BE2C (cell line): ENCODE measurements at regions not wholly inside any gene's neighbourhood (a gene's known extent, or its start where the extent isn't known, plus 50 kb on each side); places are given as distances from the start of the nearest gene placed in this dataset.

Experiments
- DNase-seq: peaks from one replicate; pipeline ENCODE4 v3.0.0-alpha.2; 2020
- H3K27me3 ChIP-seq: fragments of 250-450 bp; sonication (Bioruptor Pico); 2 replicates; pipeline ENCODE4 v1.5.1; 2020; ENCODE audit warnings: mild to moderate bottlenecking
- H3K36me3 ChIP-seq: fragments of 250-450 bp; sonication (Bioruptor Pico); 2 replicates; pipeline ENCODE4 v1.5.1; 2020; ENCODE audit warnings: mild to moderate bottlenecking
- H3K4me1 ChIP-seq: fragments of 250-450 bp; sonication (Bioruptor Pico); 2 replicates; pipeline ENCODE4 v1.5.1; 2020
- H3K4me3 ChIP-seq: 2 replicates; pipeline ENCODE4 v1.5.1; 2011; ENCODE audit warnings: low read depth, low read length
- H3K9me3 ChIP-seq: fragments of 250-450 bp; sonication (Bioruptor Pico); 2 replicates; pipeline ENCODE4 v1.5.1; 2020
- TF ChIP-seq, protein P1 (sequence below): IDR thresholded peaks from 2 replicates; pipeline ENCODE4 v1.5.1; 2012; ENCODE audit warnings: mild to moderate bottlenecking, low read depth, low read length

DNA sequence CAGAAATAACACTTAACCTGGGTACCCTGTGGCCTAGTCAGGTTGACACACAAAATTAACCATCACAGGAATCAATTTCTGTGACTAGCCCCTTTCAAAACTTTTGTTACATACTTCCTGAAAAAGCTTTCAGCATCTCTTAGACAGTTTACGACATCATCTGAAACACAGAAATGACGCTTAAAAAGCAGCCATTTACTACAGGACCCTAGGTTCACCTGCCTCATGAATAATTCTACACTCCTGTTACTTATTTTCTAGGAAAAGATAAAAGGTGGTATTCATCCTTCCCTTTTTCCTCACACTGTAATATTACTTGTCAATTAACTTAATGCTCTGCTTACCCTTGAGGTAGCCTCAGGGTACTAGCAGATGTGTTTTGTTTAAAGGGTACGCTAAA lies 388.4 kb downstream of the IRS1 start:
- Histone ChIP-seq H3K4me1 (no peaks in the 10 kb centered on the region), H3K9me3 (no peaks in the 10 kb centered on the region; the same call in 1 of the 2 replicates), H3K36me3 (no peaks in the 10 kb centered on the region), H3K27me3 (no peaks in the 10 kb centered on the region), H3K4me3 (no peak overlapping the region)
- DNase-seq, result no peak
- TF ChIP-seq, protein P1, sequence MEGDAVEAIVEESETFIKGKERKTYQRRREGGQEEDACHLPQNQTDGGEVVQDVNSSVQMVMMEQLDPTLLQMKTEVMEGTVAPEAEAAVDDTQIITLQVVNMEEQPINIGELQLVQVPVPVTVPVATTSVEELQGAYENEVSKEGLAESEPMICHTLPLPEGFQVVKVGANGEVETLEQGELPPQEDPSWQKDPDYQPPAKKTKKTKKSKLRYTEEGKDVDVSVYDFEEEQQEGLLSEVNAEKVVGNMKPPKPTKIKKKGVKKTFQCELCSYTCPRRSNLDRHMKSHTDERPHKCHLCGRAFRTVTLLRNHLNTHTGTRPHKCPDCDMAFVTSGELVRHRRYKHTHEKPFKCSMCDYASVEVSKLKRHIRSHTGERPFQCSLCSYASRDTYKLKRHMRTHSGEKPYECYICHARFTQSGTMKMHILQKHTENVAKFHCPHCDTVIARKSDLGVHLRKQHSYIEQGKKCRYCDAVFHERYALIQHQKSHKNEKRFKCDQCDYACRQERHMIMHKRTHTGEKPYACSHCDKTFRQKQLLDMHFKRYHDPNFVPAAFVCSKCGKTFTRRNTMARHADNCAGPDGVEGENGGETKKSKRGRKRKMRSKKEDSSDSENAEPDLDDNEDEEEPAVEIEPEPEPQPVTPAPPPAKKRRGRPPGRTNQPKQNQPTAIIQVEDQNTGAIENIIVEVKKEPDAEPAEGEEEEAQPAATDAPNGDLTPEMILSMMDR, result no peak

DNA sequence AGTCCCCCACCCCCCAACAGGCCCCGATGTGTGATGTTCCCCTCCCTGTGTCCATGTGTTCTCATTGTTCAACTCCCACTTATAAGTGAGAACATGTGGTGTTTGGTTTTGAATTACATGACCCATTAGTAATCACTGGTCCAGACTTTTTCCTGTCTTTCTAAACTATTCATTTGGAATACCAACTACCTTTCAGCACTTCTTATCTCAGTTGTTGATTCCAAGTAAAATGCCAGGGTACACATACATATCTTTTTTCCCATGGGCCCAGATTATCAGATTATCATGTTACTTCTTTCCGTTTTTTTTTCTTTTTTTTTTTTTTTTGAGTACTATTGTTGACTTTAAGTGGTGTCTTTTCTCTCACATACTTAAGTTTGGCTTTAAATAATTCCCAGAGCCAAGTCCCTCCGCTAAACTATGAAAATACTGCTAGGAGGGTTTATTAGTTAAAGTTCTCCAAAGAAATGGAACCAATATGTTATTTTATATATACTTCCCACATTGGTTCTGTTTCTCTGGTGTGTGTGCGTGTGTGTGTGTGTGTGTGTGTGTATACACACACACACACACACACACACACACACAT lies 389.3 kb downstream of the IRS1 start:
- TF ChIP-seq, protein P1, result no peak
- no peaks in the 10 kb centered on the region for H3K36me3 ChIP-seq
- no peaks in the 10 kb centered on the region for H3K27me3 ChIP-seq
- no peaks in the 10 kb centered on the region for H3K4me1 ChIP-seq
- H3K4me3 ChIP-seq, result no peak overlapping the region
- DNase-seq, result no peak
- no peaks in the 10 kb centered on the region; the same call in 1 of the 2 replicates for H3K9me3 ChIP-seq

DNA sequence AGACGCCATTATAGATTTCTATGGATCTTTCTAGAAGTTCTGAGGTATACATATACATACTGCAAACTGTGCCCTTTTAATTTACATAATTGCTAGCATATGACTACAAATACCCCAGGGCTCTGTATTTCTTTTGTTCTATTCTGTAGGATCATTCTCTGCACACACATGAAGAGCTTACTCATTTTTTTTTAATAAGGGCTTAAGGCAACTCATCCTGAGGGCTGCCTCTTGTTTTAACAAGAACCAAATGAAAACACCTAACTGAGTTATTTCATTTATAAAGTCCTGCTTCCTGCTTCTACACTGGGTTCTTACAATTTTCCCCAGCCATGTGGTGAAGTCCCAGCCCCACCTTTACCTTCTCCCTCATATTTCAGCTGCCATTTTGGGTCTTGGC lies 390.5 kb downstream of the IRS1 start:
- no peaks in the 10 kb centered on the region; the same call in 1 of the 2 replicates for H3K9me3 ChIP-seq
- DNase-seq, result no peak
- TF ChIP-seq, protein P1, result no peak
- no peaks in the 10 kb centered on the region for H3K27me3 ChIP-seq
- H3K4me1 ChIP-seq, result no peaks in the 10 kb centered on the region
- H3K36me3 ChIP-seq, result no peaks in the 10 kb centered on the region
- H3K4me3 ChIP-seq, result no peak overlapping the region

DNA sequence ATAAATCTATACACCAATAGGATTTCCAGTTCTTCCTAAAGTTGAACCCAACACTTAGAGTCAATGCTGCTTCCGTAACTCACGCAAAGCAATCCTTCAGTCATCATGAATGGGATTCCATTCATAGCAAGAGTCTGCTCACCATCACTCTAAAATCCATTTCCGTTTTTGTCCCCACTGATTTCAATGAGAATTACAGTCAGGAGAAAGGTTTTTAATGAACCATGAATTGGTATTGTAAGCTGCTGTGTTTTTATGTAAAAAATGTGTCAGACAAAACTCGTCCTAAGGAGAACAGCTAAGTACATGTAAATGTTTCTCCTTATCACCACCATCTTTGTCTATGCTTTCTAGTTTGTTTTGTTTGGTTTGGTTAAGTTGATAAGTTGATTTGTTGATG lies 391.5 kb downstream of the IRS1 start:
- no peaks in the 10 kb centered on the region for H3K36me3 ChIP-seq
- H3K9me3 ChIP-seq, result no peaks in the 10 kb centered on the region; the same call in 1 of the 2 replicates
- no peak for DNase-seq
- no peaks in the 10 kb centered on the region for H3K4me1 ChIP-seq
- H3K4me3 ChIP-seq, result no peak overlapping the region
- H3K27me3 ChIP-seq, result no peaks in the 10 kb centered on the region
- TF ChIP-seq, protein P1, result no peak

DNA sequence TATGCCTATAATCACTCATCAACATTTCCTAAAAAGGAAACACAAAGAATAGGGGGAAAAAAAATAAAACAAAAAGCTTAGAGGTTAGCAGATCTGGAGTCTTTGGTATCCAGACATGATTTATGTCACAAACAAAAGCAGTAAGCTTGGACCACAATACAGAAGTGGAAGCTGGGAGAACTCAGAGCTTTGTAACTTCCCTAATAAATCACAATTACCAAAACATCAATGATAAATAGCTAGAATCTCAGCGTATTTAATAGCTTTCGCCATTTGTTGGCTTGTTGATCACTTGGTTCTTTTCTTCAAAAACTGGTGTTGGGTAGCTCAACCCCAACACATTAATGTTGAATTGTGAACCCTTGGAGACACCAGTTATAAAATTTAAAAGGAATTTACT lies 392.5 kb downstream of the IRS1 start:
- DNase-seq, result no peak
- TF ChIP-seq, protein P1, result no peak
- H3K4me3 ChIP-seq, result no peak overlapping the region
- no peaks in the 10 kb centered on the region for H3K36me3 ChIP-seq
- no peaks in the 10 kb centered on the region for H3K4me1 ChIP-seq
- no peaks in the 10 kb centered on the region for H3K27me3 ChIP-seq
- no peaks in the 10 kb centered on the region; the same call in 1 of the 2 replicates for H3K9me3 ChIP-seq

DNA sequence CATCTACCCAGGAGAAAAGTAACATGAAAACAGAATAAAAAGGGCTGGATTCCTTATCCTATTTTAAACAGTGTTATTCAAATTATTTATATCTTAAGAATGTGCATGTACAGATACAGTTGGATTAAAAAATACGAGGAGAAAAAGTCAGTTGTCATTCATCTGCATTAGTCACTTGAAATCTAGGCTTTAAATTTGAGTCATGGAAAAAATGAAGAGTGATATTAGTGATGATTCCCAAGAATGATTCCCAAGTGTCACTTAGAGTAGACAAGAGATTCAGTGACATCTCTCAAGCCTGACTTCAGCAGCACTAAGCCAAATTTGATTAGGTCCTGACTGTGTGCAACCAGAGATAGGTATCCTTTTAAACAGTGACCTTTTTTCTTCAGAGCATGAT lies 394.2 kb downstream of the IRS1 start:
- Histone ChIP-seq H3K4me1 (no peaks in the 10 kb centered on the region), H3K9me3 (no peaks in the 10 kb centered on the region)
- TF ChIP-seq, protein P1, result no peak

More for the DNA sequence above, 394.2 kb downstream of the IRS1 start:
- no peaks in the 10 kb centered on the region for H3K27me3 ChIP-seq
- DNase-seq, result no peak
- H3K36me3 ChIP-seq, result no peaks in the 10 kb centered on the region
- no peak overlapping the region for H3K4me3 ChIP-seq
